HG03045 (cell line): ENCODE measurements at regions not wholly inside any gene's neighbourhood (a gene's known extent, or its start where the extent isn't known, plus 50 kb on each side); places are given as distances from the start of the nearest gene placed in this dataset.
"Not testable (repeated sequence)": the region's sequence is repeated elsewhere in the genome, so short reads cannot be mapped to it uniquely, and the experiment has no call there.

ENCODE experiments used
- ATAC-seq: cut with Tn5 transposase; IDR thresholded peaks from one replicate; pipeline ENCODE4 v1.9.1; 2021; ENCODE audit warnings: mild to moderate bottlenecking, moderate library complexity; ENCODE audit not compliant: unreplicated experiment

GRCh38 chr7:9671979-9672917, 1238.8 kb downstream of the NXPH1 start:
- ATAC-seq = no peak

- no peak for ATAC-seq
These were observed 1247.3 kb downstream of the NXPH1 start for GRCh38 chr7:9680713-9681112.

- ATAC-seq = no peak
These were observed 1247.9 kb downstream of the NXPH1 start for GRCh38 chr7:9681284-9681683.

- no peak for ATAC-seq
These were observed 1257.9 kb downstream of the NXPH1 start for GRCh38 chr7:9691286-9691685.

- no peak for ATAC-seq
These were observed 1265.0 kb downstream of the NXPH1 start for GRCh38 chr7:9698375-9698774.

GRCh38 chr7:9709216-9709615, 1264.5 kb upstream of the PHF14 start:
- no peak for ATAC-seq

- ATAC-seq = no peak
These were observed 1262.3 kb upstream of the PHF14 start for GRCh38 chr7:9711259-9711918.

GRCh38 chr7:9718071-9718661, 1255.5 kb upstream of the PHF14 start:
- ATAC-seq = no peak

GRCh38 chr7:9719303-9719702, 1254.4 kb upstream of the PHF14 start:
- ATAC-seq = no peak

GRCh38 chr7:9719721-9720120, 1254.0 kb upstream of the PHF14 start:
- no peak for ATAC-seq

GRCh38 chr7:9725940-9726663, 1247.6 kb upstream of the PHF14 start:
- ATAC-seq = not testable (repeated sequence)

- ATAC-seq = not testable (repeated sequence)
These were observed 1246.9 kb upstream of the PHF14 start for GRCh38 chr7:9726811-9727210.

GRCh38 chr7:9727467-9727869, 1246.2 kb upstream of the PHF14 start:
- not testable (repeated sequence) for ATAC-seq

- not testable (repeated sequence) for ATAC-seq
These were observed 1245.5 kb upstream of the PHF14 start for GRCh38 chr7:9728014-9728657.

- no peak for ATAC-seq
These were observed 1221.6 kb upstream of the PHF14 start for GRCh38 chr7:9752033-9752432.

GRCh38 chr7:9761224-9761623, 1212.4 kb upstream of the PHF14 start:
- no peak for ATAC-seq

- ATAC-seq = no peak
These were observed 1196.8 kb upstream of the PHF14 start for GRCh38 chr7:9776900-9777299.

- no peak for ATAC-seq
These were observed 1195.3 kb upstream of the PHF14 start for GRCh38 chr7:9778367-9778766.

GRCh38 chr7:9781710-9782109, 1192.0 kb upstream of the PHF14 start:
- ATAC-seq = no peak

GRCh38 chr7:9782275-9782674, 1191.4 kb upstream of the PHF14 start:
- ATAC-seq = no peak

GRCh38 chr7:9785211-9785610, 1188.5 kb upstream of the PHF14 start:
- ATAC-seq = no peak
